Activated B cell treated with CpG ODN at 0.5 μM for 24 hours (primary cell): ENCODE measurements at regions not wholly inside any gene's neighbourhood (a gene's known extent, or its start where the extent isn't known, plus 50 kb on each side); places are given as distances from the start of the nearest gene placed in this dataset.

Experiments
- ATAC-seq: fragments of 200-7000 bp; cut with Tn5 transposase; one replicate; pipeline ENCODE4 v1.10.0; 2021; ENCODE audit warnings: low read depth, mild to moderate bottlenecking, moderate library complexity
- CTCF ChIA-PET: fragments of 350-600 bp; sonication (Branson Sonifier 250); formaldehyde crosslinking; loops from one replicate; lab custom pipeline; 2021; ENCODE audit warnings: antibody characterized with exemption; lab: Charles Lee
- POLR2A ChIA-PET: fragments of 350-600 bp; sonication (Branson Sonifier 250); formaldehyde crosslinking; loops from one replicate; lab custom pipeline; 2021; ENCODE audit warnings: antibody characterized with exemption; lab: Charles Lee
- DNase-seq: peaks from one replicate; pipeline ENCODE4 v3.0.0; 2022
- H3K27ac Mint-ChIP-seq: one replicate; pipeline ENCODE4 v1.8.0; 2020; ENCODE audit warnings: mixed read lengths
- H3K27me3 Mint-ChIP-seq: one replicate; pipeline ENCODE4 v1.8.0; 2021; ENCODE audit warnings: mixed read lengths
- H3K36me3 Mint-ChIP-seq: one replicate; pipeline ENCODE4 v1.8.0; 2021; ENCODE audit warnings: low read depth, mixed read lengths
- H3K4me1 Mint-ChIP-seq: one replicate; pipeline ENCODE4 v1.8.0; 2021; ENCODE audit warnings: mixed read lengths
- H3K4me3 Mint-ChIP-seq: one replicate; pipeline ENCODE4 v1.8.0; 2020; ENCODE audit warnings: mild to moderate bottlenecking, mixed read lengths
- H3K9me3 Mint-ChIP-seq: one replicate; pipeline ENCODE4 v1.8.0; 2020; ENCODE audit warnings: mixed read lengths
- CTCF ChIP-seq: fragments of 200-600 bp; IDR thresholded peaks from one replicate; pipeline ENCODE4 v1.8.0; 2022; ENCODE audit warnings: antibody characterized with exemption, mild to moderate bottlenecking
- intact Hi-C: fragments of 100-400 bp; cut with micrococcal nuclease; formaldehyde crosslinking; loops from one replicate; pipeline ENCODE4 v1.15.1; 2024

DNA sequence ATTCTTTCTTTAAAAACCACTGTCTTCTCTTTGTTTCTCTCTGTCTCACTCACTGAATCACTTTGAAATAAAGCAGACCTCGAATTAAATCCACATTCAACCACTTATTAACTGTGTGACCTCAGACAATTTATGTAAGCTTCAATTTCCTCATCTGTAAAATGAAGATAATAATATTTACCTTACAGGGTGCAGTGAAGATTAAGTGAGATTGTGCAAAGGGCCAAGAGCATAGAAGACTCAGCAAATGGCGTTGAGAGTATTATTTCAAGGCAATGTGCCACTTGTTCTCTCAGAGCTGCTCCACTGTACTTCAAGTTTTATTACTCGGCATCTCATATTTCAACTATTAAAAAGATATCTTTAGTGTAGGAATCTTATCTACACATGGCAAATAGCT lies 454.2 kb upstream of the HNRNPA3 start:
- ChIA-PET CTCF (no interaction called here), POLR2A (no interaction called here)
- Mint-ChIP-seq H3K36me3 (no peaks in the 10 kb centered on the region), H3K4me3 (no peak overlapping the region), H3K9me3 (no peaks in the 10 kb centered on the region), H3K4me1 (no peaks in the 10 kb centered on the region), H3K27ac (no peak overlapping the region), H3K27me3 (peaks cover 6% of the 10 kb centered on the region)
- no peak for ATAC-seq
- intact Hi-C loops = no loop called here
- DNase-seq = no peak
- no peak for TF ChIP-seq CTCF

DNA sequence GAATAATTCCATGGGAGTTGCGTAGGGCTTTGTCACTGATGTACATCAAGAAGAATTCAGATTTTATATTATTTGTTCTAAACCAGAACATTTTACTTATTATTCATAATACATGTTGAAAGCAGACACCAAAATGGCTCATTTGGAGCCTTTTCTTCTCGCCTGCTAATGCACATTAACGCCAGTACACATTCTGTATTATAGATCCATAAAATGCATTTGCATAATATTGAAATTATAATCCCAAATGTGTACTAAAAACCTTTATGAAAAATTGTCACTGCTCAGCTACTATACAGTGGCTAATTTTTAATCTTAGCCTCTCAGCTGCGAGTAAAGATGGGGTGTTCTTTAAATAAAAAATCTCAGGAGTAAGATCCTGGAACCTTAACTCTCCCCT lies 452.2 kb upstream of the HNRNPA3 start:
- POLR2A ChIA-PET = no interaction called here
- no peaks in the 10 kb centered on the region for H3K36me3 Mint-ChIP-seq
- H3K27me3 Mint-ChIP-seq = peaks cover 10% of the 10 kb centered on the region
- no peak overlapping the region for H3K4me3 Mint-ChIP-seq
- H3K9me3 Mint-ChIP-seq = no peaks in the 10 kb centered on the region
- H3K4me1 Mint-ChIP-seq = peaks cover 9% of the 10 kb centered on the region
- CTCF ChIA-PET = no interaction called here
- intact Hi-C loops = no loop called here
- H3K27ac Mint-ChIP-seq = no peak overlapping the region
- ATAC-seq = no peak
- DNase-seq = no peak
- no peak for TF ChIP-seq CTCF

DNA sequence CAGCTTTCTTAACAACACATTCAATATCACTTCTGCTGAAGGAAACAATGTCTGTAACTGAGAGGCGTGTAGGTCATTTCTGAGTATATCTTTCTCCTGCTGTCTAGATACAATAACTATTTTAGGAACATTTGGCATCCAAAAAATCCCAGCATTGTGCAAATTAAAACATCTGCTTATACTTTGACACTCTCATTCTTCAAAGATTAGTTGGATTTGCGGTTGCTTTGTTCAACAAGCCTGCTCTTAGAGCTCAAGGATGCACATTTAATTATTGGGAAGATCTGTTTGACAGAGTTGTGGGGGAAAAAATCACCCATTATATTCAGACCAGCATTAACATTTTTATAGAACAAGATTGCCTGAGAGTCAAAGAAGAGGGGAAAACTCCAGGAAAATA lies 449.5 kb upstream of the HNRNPA3 start:
- Mint-ChIP-seq H3K36me3 (no peaks in the 10 kb centered on the region), H3K4me1 (peaks cover 10% of the 10 kb centered on the region), H3K27me3 (peaks cover 10% of the 10 kb centered on the region), H3K27ac (no peak overlapping the region), H3K9me3 (no peaks in the 10 kb centered on the region), H3K4me3 (no peak overlapping the region)
- intact Hi-C loops = no loop called here
- POLR2A ChIA-PET = no interaction called here
- no peak for ATAC-seq
- CTCF ChIA-PET = no interaction called here
- TF ChIP-seq CTCF = no peak
- DNase-seq = no peak

- Mint-ChIP-seq H3K9me3 (no peaks in the 10 kb centered on the region), H3K4me3 (no peak overlapping the region), H3K27ac (no peak overlapping the region), H3K36me3 (no peaks in the 10 kb centered on the region), H3K27me3 (peaks cover 10% of the 10 kb centered on the region), H3K4me1 (peaks cover 17% of the 10 kb centered on the region)
- ChIA-PET POLR2A (no interaction called here), CTCF (no interaction called here)
- DNase-seq (no peak), ATAC-seq (no peak)
- intact Hi-C loops = no loop called here
- no peak for TF ChIP-seq CTCF
These were observed 448.7 kb upstream of the HNRNPA3 start for GRCh38 chr2:176763851-176764404.

DNA sequence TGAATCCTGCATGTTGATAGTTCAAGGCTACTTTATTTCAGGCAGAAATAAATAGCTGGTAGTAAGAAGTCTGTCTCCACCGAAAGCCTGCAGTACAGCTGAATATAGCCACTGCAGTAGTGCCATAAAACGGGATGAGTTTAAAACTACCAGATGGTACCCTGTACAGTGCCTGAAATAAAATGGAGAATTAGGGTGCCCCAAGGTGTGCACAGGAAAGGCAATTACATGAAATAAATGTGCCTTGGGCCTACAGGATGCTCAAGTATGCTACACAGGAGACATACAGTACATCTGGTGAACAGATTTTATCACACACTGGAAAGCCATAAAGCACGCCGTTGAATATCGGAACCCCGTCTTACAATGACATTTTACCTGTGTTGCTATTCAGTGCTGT lies 447.7 kb upstream of the HNRNPA3 start:
- Mint-ChIP-seq H3K9me3 (no peaks in the 10 kb centered on the region), H3K36me3 (no peaks in the 10 kb centered on the region), H3K27ac (no peak overlapping the region), H3K27me3 (peaks cover 10% of the 10 kb centered on the region), H3K4me1 (peaks cover 24% of the 10 kb centered on the region), H3K4me3 (no peak overlapping the region)
- DNase-seq = no peak
- intact Hi-C loops = no loop called here
- ATAC-seq = no peak
- no peak for TF ChIP-seq CTCF
- ChIA-PET CTCF (no interaction called here), POLR2A (no interaction called here)
